ENCODE measurements at regions not wholly inside any gene's neighbourhood (a gene's known extent, or its start where the extent isn't known, plus 50 kb on each side); places are given as distances from the start of the nearest gene placed in this dataset.

DNA sequence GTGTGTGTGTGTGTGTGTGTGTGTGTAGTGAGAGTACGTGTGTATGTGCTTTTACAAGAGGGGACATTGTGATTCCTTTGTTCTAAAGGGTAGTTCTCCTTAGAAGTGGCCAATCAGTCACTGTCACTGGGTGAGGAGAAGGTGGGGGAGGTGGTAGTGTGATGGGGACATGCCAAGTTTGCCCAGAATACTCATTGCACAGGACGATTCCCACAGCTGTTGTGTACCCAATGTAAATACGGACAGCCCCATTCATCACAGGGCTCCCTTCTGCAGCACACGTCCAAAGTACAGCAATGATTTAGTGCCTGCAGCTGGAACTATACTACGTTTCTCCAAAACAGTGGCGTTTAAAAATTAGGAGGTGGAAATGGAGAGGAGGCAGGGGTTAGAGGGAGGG is 287.8 kb downstream of the TLR4 start:
- TF ChIP-seq CTCF (IDR thresholded peaks at IDR 0.05) (no peak), POLR2A (IDR thresholded peaks at IDR 0.05; ENCODE audit: low read depth) (no peak)

All from esophagus muscularis mucosa (tissue), 3 donors.